ENCODE measurements at regions not wholly inside any gene's neighbourhood (a gene's known extent, or its start where the extent isn't known, plus 50 kb on each side); places are given as distances from the start of the nearest gene placed in this dataset.
"Not testable (repeated sequence)": the region's sequence is repeated elsewhere in the genome, so short reads cannot be mapped to it uniquely, and the experiment has no call there.

- Histone ChIP-seq H3K4me3 (no peak overlapping the region), H3K4me1 (no peaks in the 10 kb centered on the region), H3K27me3 (no peaks in the 10 kb centered on the region), H3K36me3 (no peaks in the 10 kb centered on the region), H3K27ac (no peak overlapping the region), H3K9me3 (no peaks in the 10 kb centered on the region)
- TF ChIP-seq CTCF (IDR thresholded peaks at IDR 0.05): peak in 2 of 5 experiments; percentile 26 to 30
- no peak for TF ChIP-seq EP300 (IDR thresholded peaks at IDR 0.05)
- no peak for TF ChIP-seq POLR2A (IDR thresholded peaks at IDR 0.05)
- no peak for DNase-seq (ENCODE audit: low spot score in 2 of 2)
- WGBS, 2 donors: 13 to 15% methylated on average over 1 of the region's 1 CpG
These were observed 756.1 kb downstream of the SH3BGRL start for GRCh38 chrX:81957900-81958545.

- Histone ChIP-seq H3K36me3 (no peaks in the 10 kb centered on the region), H3K27ac (no peak overlapping the region), H3K4me1 (no peaks in the 10 kb centered on the region), H3K27me3 (peaks cover 0 to 4% of the 10 kb centered on the region in 2 donors), H3K9me3 (no peaks in the 10 kb centered on the region), H3K4me3 (no peak overlapping the region)
- WGBS, 2 donors: 31 to 45% methylated on average over 1 of the region's 1 CpG
- no peak for DNase-seq (ENCODE audit: low spot score in 2 of 2)
- TF ChIP-seq POLR2A (IDR thresholded peaks at IDR 0.05) (no peak), CTCF (IDR thresholded peaks at IDR 0.05) (no peak), EP300 (IDR thresholded peaks at IDR 0.05) (no peak)
These were observed 758.1 kb downstream of the SH3BGRL start for GRCh38 chrX:81959964-81960363.

GRCh38 chrX:81974413-81974812 lies 772.5 kb downstream of the SH3BGRL start:
- 93 to 97% methylated on average over 1 of the region's 1 CpG for WGBS, 2 donors
- not testable (repeated sequence) for H3K36me3 ChIP-seq; H3K9me3 ChIP-seq; H3K4me3 ChIP-seq; DNase-seq (ENCODE audit: low spot score in 2 of 2); H3K4me1 ChIP-seq; H3K27ac ChIP-seq; H3K27me3 ChIP-seq

GRCh38 chrX:81979806-81980515 lies 778.1 kb downstream of the SH3BGRL start:
- WGBS, 2 donors: 56 to 62% methylated on average over 5 of the region's 5 CpGs
- TF ChIP-seq EP300 (IDR thresholded peaks at IDR 0.05) (no peak), POLR2A (IDR thresholded peaks at IDR 0.05) (no peak), CTCF (IDR thresholded peaks at IDR 0.05) (no peak)
- no peaks in the 10 kb centered on the region for H3K36me3 ChIP-seq

GRCh38 chrX:81987217-81987616 lies 785.3 kb downstream of the SH3BGRL start:
- not testable (repeated sequence) for H3K27ac ChIP-seq; H3K4me3 ChIP-seq; DNase-seq (ENCODE audit: low spot score in 2 of 2); H3K9me3 ChIP-seq; H3K4me1 ChIP-seq; H3K27me3 ChIP-seq; H3K36me3 ChIP-seq
- 73 to 88% methylated on average over 2 of the region's 2 CpGs for WGBS, 2 donors

More at GRCh38 chrX:81979806-81980515, 778.1 kb downstream of the SH3BGRL start:
- Histone ChIP-seq H3K27ac (no peak overlapping the region), H3K4me3 (no peak overlapping the region), H3K27me3 (no peaks in the 10 kb centered on the region), H3K4me1 (no peaks in the 10 kb centered on the region), H3K9me3 (no peaks in the 10 kb centered on the region)
- DNase-seq (ENCODE audit: low spot score in 2 of 2): no peak

- TF ChIP-seq EP300 (IDR thresholded peaks at IDR 0.05) (no peak), POLR2A (IDR thresholded peaks at IDR 0.05) (no peak), CTCF (IDR thresholded peaks at IDR 0.05) (no peak)
- no peak for DNase-seq (ENCODE audit: low spot score in 2 of 2)
- 73 to 96% methylated on average over 4 to 5 of the region's 5 CpGs for WGBS, 2 donors
- Histone ChIP-seq H3K4me1 (no peaks in the 10 kb centered on the region), H3K36me3 (no peaks in the 10 kb centered on the region), H3K27me3 (no peaks in the 10 kb centered on the region), H3K4me3 (no peak overlapping the region), H3K27ac (no peak overlapping the region), H3K9me3 (peaks cover 0 to 8% (median 0%) of the 10 kb centered on the region in 4 donors)
These were observed 794.3 kb downstream of the SH3BGRL start for GRCh38 chrX:81996166-81996565.

Measured in tibial nerve (tissue), 4 donors.